ENCODE measurements at regions not wholly inside any gene's neighbourhood (a gene's known extent, or its start where the extent isn't known, plus 50 kb on each side); places are given as distances from the start of the nearest gene placed in this dataset.

GRCh38 chr4:41866799-41867677 is 68.2 kb upstream of the TMEM33 start:
- no peaks in the 10 kb centered on the region for H3K79me2 ChIP-seq (ENCODE audit: insufficient read depth, low read length)
- RAD21 ChIA-PET (ENCODE audit: low non-redundant PET in 1 of 2, low total read pairs in 2 of 2, uncharacterized antibody in 2 of 2, unreplicated experiment in 2 of 2), result interaction anchor here in 1 of 2 experiments (0.6 kb wide), 1 partner anchor 12 kb away, joined by 4 read pairs; no protein-coding TSS in a partner anchor
- H3K4me1 ChIP-seq (ENCODE audit: control insufficient read depth in 1 of 2, insufficient read depth in 2 of 2, low read length in 2 of 2), result no peaks in the 10 kb centered on the region
- DNase-seq (ENCODE audit: low read depth, low spot score) (no peak), ATAC-seq (no peak)
- POLR2A ChIA-PET, result no interaction called here
- H4K20me1 ChIP-seq (ENCODE audit: insufficient read depth), result no peaks in the 10 kb centered on the region
- no peaks in the 10 kb centered on the region for H3K9me3 ChIP-seq (ENCODE audit: control insufficient read depth in 1 of 2, insufficient read depth in 1 of 2, low read depth in 1 of 2, low read length in 2 of 2)
- no peaks in the 10 kb centered on the region for H3K9me2 ChIP-seq (ENCODE audit: insufficient read depth)
- no peaks in the 10 kb centered on the region for H3K27me3 ChIP-seq (ENCODE audit: insufficient read depth, low read length)
- no peak overlapping the region for H3K4me3 ChIP-seq (replicated peaks in 1 of 2; ENCODE audit: low read depth in 1 of 2, low read length in 2 of 2)
- CTCF ChIA-PET, result no interaction called here
- no peak overlapping the region for H2AFZ ChIP-seq (ENCODE audit: low read depth, low read length, poor library complexity, severe bottlenecking)
- intact Hi-C loops (cut with micrococcal nuclease), result no loop called here
- H3K4me2 ChIP-seq (ENCODE audit: low read length), result no peak overlapping the region
- no peak for TF ChIP-seq TCF7L2 (IDR thresholded peaks at IDR 0.05; ENCODE audit: borderline replicate concordance, extremely low read depth, insufficient read depth, insufficient read length)
- no peak for TF ChIP-seq ZFX (IDR thresholded peaks at IDR 0.05)
- no peak for TF ChIP-seq JUND (IDR thresholded peaks at IDR 0.05)
- H3K9ac ChIP-seq (ENCODE audit: low read length), result no peak overlapping the region
- no TSS peak for BruUV-seq (replicated peaks)
- H3K27ac ChIP-seq (ENCODE audit: low read depth, low read length), result no peak overlapping the region
- no peaks in the 10 kb centered on the region for H3K36me3 ChIP-seq (ENCODE audit: control insufficient read depth in 1 of 2, insufficient read depth in 2 of 2, low read length in 2 of 2)

GRCh38 chr4:41865981-41866798 is 69.0 kb upstream of the TMEM33 start:
- H3K4me2 ChIP-seq (ENCODE audit: low read length), result no peak overlapping the region
- ChIA-PET CTCF (no interaction called here), POLR2A (no interaction called here), RAD21 (ENCODE audit: low non-redundant PET in 1 of 2, low total read pairs in 2 of 2, uncharacterized antibody in 2 of 2, unreplicated experiment in 2 of 2) (no interaction called here)
- H3K4me1 ChIP-seq (ENCODE audit: control insufficient read depth in 1 of 2, insufficient read depth in 2 of 2, low read length in 2 of 2), result no peaks in the 10 kb centered on the region
- intact Hi-C loops (cut with micrococcal nuclease), result no loop called here
- no peaks in the 10 kb centered on the region for H3K36me3 ChIP-seq (ENCODE audit: control insufficient read depth in 1 of 2, insufficient read depth in 2 of 2, low read length in 2 of 2)
- H3K79me2 ChIP-seq (ENCODE audit: insufficient read depth, low read length), result no peaks in the 10 kb centered on the region
- no TSS peak for BruUV-seq (replicated peaks)
- H2AFZ ChIP-seq (ENCODE audit: low read depth, low read length, poor library complexity, severe bottlenecking), result no peak overlapping the region
- H3K4me3 ChIP-seq (replicated peaks in 1 of 2; ENCODE audit: low read depth in 1 of 2, low read length in 2 of 2), result no peak overlapping the region
- H3K27ac ChIP-seq (ENCODE audit: low read depth, low read length), result no peak overlapping the region
- H3K9me2 ChIP-seq (ENCODE audit: insufficient read depth), result no peaks in the 10 kb centered on the region
- H4K20me1 ChIP-seq (ENCODE audit: insufficient read depth), result no peaks in the 10 kb centered on the region
- no peak overlapping the region for H3K9ac ChIP-seq (ENCODE audit: low read length)
- ATAC-seq (no peak), DNase-seq (ENCODE audit: low read depth, low spot score) (no peak)
- H3K9me3 ChIP-seq (ENCODE audit: control insufficient read depth in 1 of 2, insufficient read depth in 1 of 2, low read depth in 1 of 2, low read length in 2 of 2), result no peaks in the 10 kb centered on the region
- no peak for TF ChIP-seq ZFX (IDR thresholded peaks at IDR 0.05)
- no peak for TF ChIP-seq EZH2 (IDR thresholded peaks at IDR 0.05)
- no peak for TF ChIP-seq TCF7L2 (IDR thresholded peaks at IDR 0.05; ENCODE audit: borderline replicate concordance, extremely low read depth, insufficient read depth, insufficient read length)
- TF ChIP-seq FOSL1 (IDR thresholded peaks at IDR 0.05; ENCODE audit: low read depth), result no peak
- TF ChIP-seq POLR2A (IDR thresholded peaks at IDR 0.05; ENCODE audit: borderline replicate concordance, extremely low read depth, insufficient read depth, insufficient read length), result no peak
- TF ChIP-seq EZH2phosphoT487 (IDR thresholded peaks at IDR 0.05; ENCODE audit: borderline replicate concordance), result no peak
- TF ChIP-seq ATF3 (IDR thresholded peaks at IDR 0.05), result no peak
- H3K27me3 ChIP-seq (ENCODE audit: insufficient read depth, low read length), result no peaks in the 10 kb centered on the region

Measured in HCT116 (cell line).